Umbilical cord (tissue), 1 donor: ENCODE measurements at regions not wholly inside any gene's neighbourhood (a gene's known extent, or its start where the extent isn't known, plus 50 kb on each side); places are given as distances from the start of the nearest gene placed in this dataset.
A peak's percentile ranks its signal among the peaks of the same experiment; 100 is the strongest.

Experiments used
- DNase-seq: peaks from one replicate; pipeline ENCODE4 v3.0.0-alpha.2; 2015; ENCODE audit warnings: low spot score

- DNase-seq, result peak; percentile 21
Observed at GRCh38 chr9:90445391-90445790, 197.2 kb downstream of the DIRAS2 start.

DNA sequence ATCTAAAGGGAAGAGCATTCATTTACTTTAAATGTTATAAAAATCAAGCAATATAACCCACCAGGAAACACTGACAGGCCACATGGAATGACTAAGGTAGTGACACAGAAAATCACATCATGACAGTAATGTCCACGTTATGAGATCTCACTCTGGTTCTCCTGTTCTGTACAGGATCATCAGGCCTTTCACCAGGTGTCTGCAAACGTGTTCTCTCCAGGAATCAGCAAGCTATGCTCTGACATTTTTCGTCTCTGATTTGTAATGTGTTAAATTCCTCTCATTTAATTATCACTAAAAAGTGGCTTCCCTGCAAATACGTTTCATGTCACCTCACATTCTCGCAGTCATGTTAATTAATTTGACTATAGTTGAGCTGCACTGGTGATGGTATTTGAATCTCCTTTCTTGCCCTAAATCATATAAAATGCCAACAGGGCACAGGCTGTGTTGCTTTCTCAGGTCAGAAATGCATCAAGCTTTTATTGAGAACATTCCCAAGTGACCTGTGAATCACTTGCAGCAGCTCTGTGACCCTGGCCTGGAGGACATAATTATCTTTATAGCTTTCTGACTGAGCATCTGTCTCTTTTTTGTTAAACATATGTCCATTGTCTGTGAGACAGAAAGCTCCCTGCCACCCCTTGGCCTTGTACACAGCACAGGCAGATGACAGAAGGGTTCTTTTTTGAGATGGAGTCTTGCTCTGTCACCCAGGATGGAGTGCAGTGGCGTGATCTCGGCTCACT, 196.2 kb downstream of the DIRAS2 start:
- no peak for DNase-seq

DNA sequence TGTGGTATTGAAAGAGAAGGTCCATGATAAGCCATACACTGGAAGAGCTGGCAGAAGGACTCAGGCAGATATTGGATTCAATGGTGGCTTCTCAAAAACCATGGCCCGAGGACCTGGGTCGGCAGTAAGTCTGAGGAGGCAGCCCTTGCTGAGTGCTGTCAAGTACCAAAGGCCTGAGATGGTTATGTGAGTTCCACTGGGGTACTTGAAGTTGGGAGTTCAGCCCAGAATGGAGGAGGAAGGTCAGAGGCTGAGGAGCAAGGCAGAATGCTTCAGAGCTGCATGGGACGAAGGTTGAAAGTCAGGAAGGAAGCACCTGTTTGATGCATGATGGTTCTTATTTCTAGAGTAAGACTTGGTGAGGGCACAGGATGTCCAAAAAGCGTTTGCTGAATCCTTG, 194.9 kb downstream of the DIRAS2 start:
- no peak for DNase-seq

DNA sequence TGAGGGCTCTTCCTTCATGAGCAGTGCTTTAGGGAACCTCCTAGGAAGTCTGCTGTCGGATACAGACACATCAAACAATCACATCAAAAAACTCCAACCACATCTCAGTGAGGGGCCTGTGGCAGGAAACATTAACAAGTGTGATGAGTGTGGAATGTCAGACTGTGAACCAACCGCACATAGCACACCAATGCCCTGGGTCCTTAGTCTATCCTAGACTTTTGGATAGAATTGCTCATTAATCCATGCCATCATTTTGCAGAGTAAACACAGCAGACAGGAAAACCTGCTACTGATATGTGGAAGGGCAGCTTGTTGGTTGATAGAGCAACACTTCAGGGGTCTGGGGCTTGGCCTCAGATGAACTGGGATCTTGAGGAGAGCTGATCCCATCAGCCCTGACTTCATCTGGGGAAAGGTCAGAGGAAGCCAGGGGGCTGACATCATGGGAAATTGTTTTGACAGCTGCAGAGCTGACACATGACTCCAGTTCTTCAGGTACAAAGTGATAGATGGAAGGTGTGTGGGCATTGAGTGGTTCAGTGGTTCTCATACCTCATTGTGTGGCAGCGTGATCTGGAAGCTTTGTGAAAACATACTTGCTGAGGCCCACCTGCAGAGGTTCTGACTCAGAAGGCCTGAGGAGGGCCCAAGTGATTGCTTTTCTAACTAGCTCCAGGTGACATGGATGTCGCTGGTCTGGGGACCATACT, 193.3 kb downstream of the DIRAS2 start:
- no peak for DNase-seq

- DNase-seq, result no peak
Observed at GRCh38 chr9:90451804-90452203, 190.8 kb downstream of the DIRAS2 start.

DNA sequence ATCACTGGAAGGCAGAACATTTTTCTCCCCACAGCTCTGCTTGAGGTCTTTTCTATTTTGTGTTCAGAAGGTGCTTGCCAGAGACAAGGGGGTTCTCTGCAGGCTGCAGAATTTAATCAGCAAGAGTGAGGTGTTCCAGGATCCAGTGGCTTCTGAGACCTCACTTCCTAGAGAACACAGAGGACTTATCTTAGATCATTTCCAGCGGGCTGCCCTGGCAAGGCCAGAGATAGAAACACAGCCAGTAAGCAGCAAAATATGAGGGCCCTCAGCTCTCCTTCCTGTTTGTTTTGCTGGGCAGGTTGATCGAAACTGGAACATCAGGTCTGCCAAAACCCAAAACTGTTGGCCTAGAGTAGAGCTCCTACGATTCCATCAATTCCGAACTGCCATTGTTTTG, 187.3 kb downstream of the DIRAS2 start:
- no peak for DNase-seq

- no peak for DNase-seq
Observed at GRCh38 chr9:90457386-90458190, 185.0 kb downstream of the DIRAS2 start.

DNA sequence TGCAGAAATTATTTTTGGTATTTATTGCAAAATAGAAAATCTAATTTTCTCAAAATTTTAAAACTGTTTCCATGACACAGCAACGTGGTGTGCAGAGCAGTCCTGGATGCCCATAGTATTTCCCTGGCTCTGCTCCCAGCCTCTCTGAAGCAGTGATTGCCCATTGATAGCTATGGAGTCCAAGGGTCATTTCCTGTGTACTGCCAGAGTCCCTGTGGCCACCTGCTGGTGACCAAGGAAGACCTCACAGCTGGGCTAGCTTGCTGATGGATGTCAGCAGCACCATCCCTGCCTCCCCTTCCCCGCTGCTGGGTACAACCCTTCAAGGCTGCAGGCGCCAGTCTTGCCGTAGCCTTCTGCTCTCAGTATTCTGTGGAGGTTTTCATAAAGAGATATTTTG, 184.1 kb downstream of the DIRAS2 start:
- DNase-seq, result no peak

DNA sequence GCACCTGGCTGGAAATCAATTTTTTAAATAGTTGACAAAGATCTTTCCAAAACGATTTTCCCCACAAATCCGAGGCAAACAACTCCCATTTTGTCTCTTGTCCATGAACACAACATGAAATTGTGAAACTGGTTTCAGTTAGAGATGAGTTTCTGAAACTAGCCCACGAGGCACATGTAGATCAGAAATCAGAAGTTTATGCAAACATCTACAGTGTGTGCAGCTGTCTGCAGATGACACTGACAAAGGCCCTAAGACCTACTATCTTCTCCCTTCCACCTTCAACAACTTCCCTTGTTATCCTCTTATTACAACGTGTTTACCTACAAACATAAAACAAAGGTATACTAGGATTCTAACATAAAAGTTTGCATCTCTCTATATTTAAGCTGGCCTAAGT, 183.3 kb downstream of the DIRAS2 start:
- DNase-seq, result no peak

DNA sequence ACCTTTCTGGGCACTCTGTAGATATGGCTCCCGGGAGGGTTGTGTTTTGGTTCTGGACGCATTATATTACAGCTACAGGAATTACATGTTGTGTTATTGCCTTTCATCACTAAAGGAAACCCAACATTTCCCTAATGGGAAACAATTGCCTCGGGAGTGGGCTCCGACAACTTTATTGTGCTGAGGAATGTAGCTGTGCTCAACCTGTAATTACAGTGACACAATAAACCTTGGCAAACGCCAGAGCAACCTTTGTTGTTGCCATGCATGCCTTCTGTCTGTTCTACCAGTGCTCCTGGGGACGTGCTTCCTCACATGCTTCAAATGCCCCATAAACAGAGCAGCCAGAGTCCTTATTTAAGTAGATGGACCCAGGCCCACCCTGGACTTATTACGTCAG, 182.4 kb downstream of the DIRAS2 start:
- DNase-seq, result no peak

GRCh38 chr9:90464978-90465377, 177.6 kb downstream of the DIRAS2 start:
- DNase-seq, result no peak

DNA sequence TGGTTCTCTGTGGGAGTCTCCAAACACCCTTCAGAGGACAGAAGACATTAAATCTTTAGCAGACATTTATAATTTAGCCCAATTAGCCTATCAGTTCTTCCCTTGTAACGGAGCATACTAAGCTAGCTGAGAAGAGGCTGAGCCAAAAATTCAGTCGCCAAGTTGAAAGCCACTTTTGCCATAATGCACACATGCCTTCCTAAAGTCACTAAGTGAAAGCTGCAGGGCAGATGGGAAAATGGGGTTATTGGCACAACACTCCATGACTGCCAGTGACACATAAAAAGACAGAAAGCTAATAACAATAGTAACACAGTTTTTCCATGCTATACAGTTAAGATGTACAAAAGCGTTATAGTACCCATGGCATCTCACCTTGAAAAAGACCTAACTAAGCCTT, 176.2 kb downstream of the DIRAS2 start:
- DNase-seq, result no peak

DNA sequence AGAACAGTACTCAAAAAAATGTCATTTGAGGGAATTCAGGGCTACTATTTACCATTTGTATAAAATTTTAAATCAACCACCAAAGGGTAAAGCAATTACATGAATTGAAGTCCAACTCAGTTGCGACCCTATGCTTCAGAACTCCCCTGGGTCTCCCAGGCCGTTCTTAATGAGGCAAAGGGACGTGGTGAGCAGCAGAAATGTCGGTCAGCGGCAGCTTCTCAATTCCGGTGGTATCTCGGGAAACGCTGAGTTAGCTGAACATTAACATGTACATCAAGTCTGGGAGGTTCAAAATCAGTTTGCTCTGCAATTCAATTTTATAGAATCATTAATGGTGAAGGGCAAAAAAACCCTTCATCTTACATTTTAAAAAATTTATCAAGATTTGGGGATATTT, 173.2 kb downstream of the DIRAS2 start:
- DNase-seq, result no peak

DNA sequence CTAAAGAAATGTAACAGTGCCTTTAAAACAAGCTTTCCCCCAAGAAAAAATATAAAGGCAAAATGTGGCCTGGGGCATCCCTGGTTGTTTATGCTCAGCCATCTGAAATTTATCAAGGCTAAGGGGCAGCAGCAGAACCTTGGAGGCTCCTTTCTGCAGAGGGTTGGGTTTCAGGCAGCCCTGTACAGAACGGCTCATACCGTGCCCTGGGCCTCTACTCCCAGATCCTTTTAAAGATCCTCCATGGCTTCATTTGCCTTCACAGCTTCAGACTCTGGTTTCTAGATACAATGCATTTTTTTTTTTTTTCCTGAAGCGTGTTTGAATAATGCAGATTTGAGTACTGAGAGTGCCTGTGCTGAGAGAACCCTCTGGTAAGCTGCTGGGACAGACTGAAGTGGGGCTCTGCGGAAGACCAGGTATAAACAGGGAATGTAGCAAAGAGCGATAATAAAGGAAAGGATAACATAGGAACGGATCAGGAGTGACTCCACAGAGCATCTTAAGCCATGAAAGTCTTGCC, 172.7 kb downstream of the DIRAS2 start:
- no peak for DNase-seq

- no peak for DNase-seq
Observed at GRCh38 chr9:90476058-90476457, 166.6 kb downstream of the DIRAS2 start.

GRCh38 chr9:90477535-90477934, 165.1 kb downstream of the DIRAS2 start:
- DNase-seq, result no peak

DNA sequence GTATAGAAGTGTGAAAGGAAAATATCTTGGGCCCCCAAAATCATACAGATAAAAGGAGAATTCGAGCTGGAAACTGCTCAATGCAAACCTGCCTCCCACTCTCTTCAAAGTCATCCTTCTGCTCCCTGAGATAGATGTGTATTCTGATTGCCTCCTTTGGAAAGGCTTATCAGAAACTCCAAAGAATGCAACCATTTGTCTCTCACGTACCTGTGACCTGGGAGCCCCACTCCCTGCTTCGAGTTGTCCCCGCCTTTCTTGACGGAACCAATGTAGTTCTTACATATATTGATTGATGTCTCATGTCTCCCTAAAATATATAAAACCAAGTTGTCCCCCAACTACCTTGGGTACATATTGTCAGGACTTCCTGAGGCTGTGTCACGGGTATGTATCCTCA, 163.8 kb downstream of the DIRAS2 start:
- no peak for DNase-seq

DNA sequence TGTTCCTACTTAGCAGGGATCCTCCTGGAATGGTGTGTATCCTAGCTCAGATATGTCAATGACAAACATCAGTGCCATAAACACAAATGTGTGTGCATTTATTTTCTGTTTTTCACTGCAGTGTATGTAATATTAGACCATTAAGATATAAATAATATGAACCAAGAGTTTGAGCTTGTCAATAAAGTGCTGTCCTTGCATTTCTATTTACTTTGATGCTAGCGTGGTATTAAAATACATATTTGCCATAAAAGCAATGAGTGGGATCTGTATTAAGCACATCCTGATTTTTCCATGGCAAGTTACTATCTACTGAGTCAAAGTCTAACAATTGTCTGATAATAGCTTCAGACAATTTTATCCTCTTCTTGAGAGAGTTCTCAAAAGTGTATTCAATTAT, 157.6 kb downstream of the DIRAS2 start:
- DNase-seq, result no peak

GRCh38 chr9:90489066-90489465, 153.6 kb downstream of the DIRAS2 start:
- DNase-seq, result no peak

GRCh38 chr9:90499761-90500160, 142.9 kb downstream of the DIRAS2 start:
- no peak for DNase-seq

- no peak for DNase-seq
Observed at GRCh38 chr9:90502134-90502533, 140.5 kb downstream of the DIRAS2 start.

- no peak for DNase-seq
Observed at GRCh38 chr9:90504486-90504885, 138.1 kb downstream of the DIRAS2 start.
